GM12878 (cell line): ENCODE measurements at regions not wholly inside any gene's neighbourhood (a gene's known extent, or its start where the extent isn't known, plus 50 kb on each side); places are given as distances from the start of the nearest gene placed in this dataset.

Experiments used
- ATAC-seq: fragments of 200-7000 bp; cut with Tn5 transposase; 3 replicates; pipeline ENCODE4 v1.9.1; 2020; ENCODE audit warnings: mild to moderate bottlenecking, moderate library complexity
- BruUV-seq: library from RNA; stranded (reverse); fragments of 400-500 nt; replicated peaks from 2 replicates; lab custom pipeline; 2021; lab: Mats Ljungman, UMichigan
- CTCF ChIA-PET: fragments of 300-600 bp; sonication (Branson Sonifier 250); formaldehyde crosslinking; extraction: SDS; loops from one replicate; lab custom pipeline; 2021; ENCODE audit warnings: inconsistent platforms; lab: Yijun Ruan, JAX
- POLR2A ChIA-PET: fragments of 350-600 bp; formaldehyde crosslinking; extraction: SDS; loops from one replicate; lab custom pipeline; 2021; ENCODE audit warnings: inconsistent platforms; lab: Charles Lee
- RAD21 ChIA-PET: fragments of 300-600 bp; sonication (Branson Sonifier 250); formaldehyde crosslinking; loops from one replicate; lab custom pipeline; 2023; ENCODE audit warnings: antibody characterized with exemption; ENCODE audit not compliant: unreplicated experiment; lab: Charles Lee
- SMC1A ChIA-PET: fragments of 300-600 bp; sonication (Branson Sonifier 250); formaldehyde crosslinking; loops from one replicate; lab custom pipeline; 2023; ENCODE audit not compliant: unreplicated experiment, uncharacterized antibody; lab: Charles Lee
- DNase-seq: peaks from one replicate; pipeline ENCODE4 v3.0.0-alpha.2; 2011; ENCODE audit warnings: low read depth, low spot score
- FAIRE-seq: peaks from 3 replicates; lab custom pipeline; 2011; peaks lifted over from hg19 to GRCh38; lab: Jason Lieb, UNC
- H2AFZ ChIP-seq: 2 replicates; pipeline ENCODE4 v1.6.0; 2011; ENCODE audit warnings: low read depth, low read length, control low read depth; ENCODE audit not compliant: control insufficient read depth
- H3K27ac ChIP-seq: 2 replicates; pipeline ENCODE4 v1.5.1; 2011; ENCODE audit warnings: control low read depth; ENCODE audit not compliant: control insufficient read depth, insufficient read depth
- H3K27me3 ChIP-seq, 2 experiments: replicated peaks in 1 of 2; 2 replicates each; pipeline versions ENCODE4 v1.6.0 to v1.6.1; 2011; ENCODE audit warnings: low read length in 1 of 2; ENCODE audit not compliant: control insufficient read depth in 2 of 2, insufficient read depth in 2 of 2
- H3K36me3 ChIP-seq, 2 experiments: 2 replicates each; pipeline ENCODE4 v1.5.1; 2011; ENCODE audit warnings: low read length in 1 of 2; ENCODE audit not compliant: control insufficient read depth in 2 of 2, insufficient read depth in 2 of 2
- H3K4me1 ChIP-seq: 2 replicates; pipeline ENCODE4 v1.6.1; 2011; ENCODE audit warnings: mild to moderate bottlenecking, low read length, moderate library complexity, mixed read lengths; ENCODE audit not compliant: control insufficient read depth, insufficient read depth
- H3K4me2 ChIP-seq: 2 replicates; pipeline ENCODE4 v1.6.0; 2011; ENCODE audit warnings: control low read depth; ENCODE audit not compliant: control insufficient read depth, insufficient read depth
- H3K4me3 ChIP-seq: fragments of 200-600 bp; sonication (generic); 2 replicates; pipeline ENCODE4 v1.5.1; 2016
- H3K79me2 ChIP-seq: 2 replicates; pipeline ENCODE4 v1.6.0; 2011; ENCODE audit warnings: low read length; ENCODE audit not compliant: control insufficient read depth, insufficient read depth
- H3K9ac ChIP-seq: 2 replicates; pipeline ENCODE4 v1.8.0; 2011; ENCODE audit warnings: low read length, control low read depth, mixed read lengths; ENCODE audit not compliant: control insufficient read depth, insufficient read depth
- H3K9me3 ChIP-seq: replicated peaks from 3 replicates; pipeline ENCODE4 v1.5.1; 2011; ENCODE audit warnings: mild to moderate bottlenecking, low read length; ENCODE audit not compliant: control insufficient read depth, insufficient read depth
- H4K20me1 ChIP-seq: 2 replicates; pipeline ENCODE4 v1.6.0; 2011; ENCODE audit not compliant: control insufficient read depth, insufficient read depth
- ESRRA ChIP-seq: IDR thresholded peaks from 2 replicates; pipeline ENCODE4 v1.6.1; 2012; ENCODE audit warnings: mild to moderate bottlenecking, low read length, improper control_type of control experiment
- ETV6 ChIP-seq, 2 experiments: fragments of 450-650 bp in 1 of 2; IDR thresholded peaks in 1 of 2; conservative IDR thresholded peaks in 1 of 2; 2 replicates each; pipeline ENCODE4 v1.6.1; 2014; ENCODE audit warnings: antibody characterized with exemption in 1 of 2, borderline replicate concordance in 1 of 2, low read depth in 1 of 2, mild to moderate bottlenecking in 1 of 2, moderate library complexity in 1 of 2
- FOS ChIP-seq: IDR thresholded peaks from 3 replicates; pipeline ENCODE4 v1.6.1; 2011; ENCODE audit warnings: borderline replicate concordance; ENCODE audit not compliant: insufficient read length; ENCODE audit errors: extremely low read depth
- GATAD2B ChIP-seq: fragments of 450-650 bp; conservative IDR thresholded peaks from 2 replicates; pipeline ENCODE4 v1.6.1; 2017; ENCODE audit warnings: low read depth, mild to moderate bottlenecking, moderate library complexity
- KLF5 ChIP-seq: fragments of 450-650 bp; IDR thresholded peaks from 2 replicates; pipeline ENCODE4 v1.6.1; 2014; ENCODE audit warnings: mild to moderate bottlenecking; ENCODE audit not compliant: partially characterized antibody
- NFYA ChIP-seq: IDR thresholded peaks from 2 replicates; pipeline ENCODE4 v1.6.1; 2011; ENCODE audit warnings: low read depth, mild to moderate bottlenecking, low read length, improper control_type of control experiment, borderline replicate concordance
- PAX8 ChIP-seq: fragments of 450-650 bp; IDR thresholded peaks from 2 replicates; pipeline ENCODE4 v1.6.1; 2017; ENCODE audit warnings: mild to moderate bottlenecking, moderate library complexity
- RUNX3 ChIP-seq: IDR thresholded peaks from 2 replicates; pipeline ENCODE4 v1.6.1; 2012; ENCODE audit warnings: low read length, inconsistent platforms
- SMARCA5 ChIP-seq: fragments of 450-650 bp; IDR thresholded peaks from 2 replicates; pipeline ENCODE4 v1.6.1; 2017; ENCODE audit warnings: mild to moderate bottlenecking
- TCF7 ChIP-seq: IDR thresholded peaks from 2 replicates; pipeline ENCODE4 v1.6.1; 2014; ENCODE audit warnings: antibody characterized with exemption, borderline replicate concordance
- USF1 ChIP-seq: IDR thresholded peaks from 2 replicates; pipeline ENCODE4 v1.6.1; 2011; ENCODE audit warnings: borderline replicate concordance, low read depth, mild to moderate bottlenecking, moderate library complexity, mixed read lengths, low read length; ENCODE audit not compliant: insufficient read depth; ENCODE audit errors: extremely low read length
- ZNF384 ChIP-seq: IDR thresholded peaks from 2 replicates; pipeline ENCODE4 v1.6.1; 2012; ENCODE audit warnings: low read depth, mild to moderate bottlenecking, low read length, improper control_type of control experiment, borderline replicate concordance
- ZNF687 ChIP-seq: fragments of 450-650 bp; IDR thresholded peaks from 2 replicates; pipeline ENCODE4 v1.6.1; 2017; ENCODE audit warnings: mild to moderate bottlenecking, moderate library complexity
- WGBS: methylation state at CpG from one replicate; pipeline ENCODE4 v1.1.6; 2016; ENCODE audit warnings: low lambda C conversion rate; ENCODE audit not compliant: insufficient replicate concordance, insufficient coverage; ENCODE audit errors: missing lambda C conversion rate; 5-methylcytosine and 5-hydroxymethylcytosine counted together
- in situ Hi-C: fragments of 300-500 bp; cut with MboI; formaldehyde crosslinking; loops from 9 replicates; pipeline ENCODE4 v1.14.3; 2018; ENCODE audit warnings: mixed read lengths
- intact Hi-C: fragments of 100-400 bp; cut with micrococcal nuclease; formaldehyde crosslinking; loops from one replicate; pipeline ENCODE4 v1.14.2; 2022; ENCODE audit not compliant: unreplicated experiment

- BruUV-seq = no TSS peak
- Histone ChIP-seq H3K79me2 (no peaks in the 10 kb centered on the region), H4K20me1 (no peaks in the 10 kb centered on the region), H3K27ac (no peak overlapping the region), H3K4me3 (no peak overlapping the region), H2AFZ (no peak overlapping the region), H3K4me2 (no peak overlapping the region), H3K36me3 (no peaks in the 10 kb centered on the region), H3K27me3 (no peaks in the 10 kb centered on the region), H3K9ac (no peak overlapping the region), H3K9me3 (no peaks in the 10 kb centered on the region; the same call in 2 of the 3 replicates), H3K4me1 (no peaks in the 10 kb centered on the region)
- no peak for FAIRE-seq
- POLR2A ChIA-PET = no interaction called here
- TF ChIP-seq ETV6 (conservative IDR thresholded peaks at IDR 0.05 in 1 of 2, IDR thresholded peaks at IDR 0.05 in 1 of 2; ENCODE audit: borderline replicate concordance in 1 of 2, low read depth in 1 of 2) = no peak
- no peak for TF ChIP-seq NFYA
- no peak for TF ChIP-seq FOS
- TF ChIP-seq USF1 = no peak
- no peak for TF ChIP-seq TCF7
- in situ Hi-C loops (no loop called here), intact Hi-C loops (no loop called here)
- no peak for DNase-seq
- SMC1A ChIA-PET = no interaction called here
- ATAC-seq = no peak
- CTCF ChIA-PET = no interaction called here
- RAD21 ChIA-PET = no interaction called here
Measured at GRCh38 chr7:4574851-4575250, 107.2 kb upstream of the FOXK1 start.

GRCh38 chr7:4575254-4575653 lies 106.8 kb upstream of the FOXK1 start:
- H3K9me3 ChIP-seq = no peaks in the 10 kb centered on the region; the same call in 2 of the 3 replicates
- 43% methylated on average over 3 of the region's 3 CpGs for WGBS
- in situ Hi-C loops (no loop called here), intact Hi-C loops (no loop called here)
- CTCF ChIA-PET = no interaction called here
- H3K79me2 ChIP-seq = no peaks in the 10 kb centered on the region
- BruUV-seq = no TSS peak
- RAD21 ChIA-PET = no interaction called here
- no peak overlapping the region for H3K27ac ChIP-seq
- no peak overlapping the region for H3K4me2 ChIP-seq
- no peak for DNase-seq
- no peak for ATAC-seq
- no peaks in the 10 kb centered on the region for H3K27me3 ChIP-seq
- H3K9ac ChIP-seq = no peak overlapping the region
- SMC1A ChIA-PET = no interaction called here
- no peak for FAIRE-seq
- H3K4me1 ChIP-seq = no peaks in the 10 kb centered on the region
- no peak for TF ChIP-seq SMARCA5
- TF ChIP-seq ETV6 (conservative IDR thresholded peaks at IDR 0.05 in 1 of 2, IDR thresholded peaks at IDR 0.05 in 1 of 2; ENCODE audit: borderline replicate concordance in 1 of 2, low read depth in 1 of 2) = no peak
- TF ChIP-seq KLF5 = no peak
- no peak for TF ChIP-seq ZNF384
- TF ChIP-seq GATAD2B = no peak
- TF ChIP-seq ESRRA = no peak
- no peak for TF ChIP-seq ZNF687
- no peak for TF ChIP-seq RUNX3
- no peak for TF ChIP-seq PAX8
- H4K20me1 ChIP-seq = no peaks in the 10 kb centered on the region
- H3K4me3 ChIP-seq = no peak overlapping the region
- no peak overlapping the region for H2AFZ ChIP-seq
- no peaks in the 10 kb centered on the region for H3K36me3 ChIP-seq
- POLR2A ChIA-PET = no interaction called here
